Thymus (tissue), 11 donors: ENCODE measurements at regions not wholly inside any gene's neighbourhood (a gene's known extent, or its start where the extent isn't known, plus 50 kb on each side); places are given as distances from the start of the nearest gene placed in this dataset.

Experiments
- DNase-seq, 9 donors: peaks; one replicate each; pipeline ENCODE4 v3.0.0-alpha.2; 2013; ENCODE audit warnings: low spot score in 9 of 9, low read depth in 6 of 9, missing footprints in 1 of 9
- H3K27ac ChIP-seq, 2 donors: one replicate each; pipeline ENCODE4 v1.5.1; 2013; ENCODE audit warnings: control low read depth in 1 of 2, low read depth in 1 of 2, low read length in 1 of 2, mild to moderate bottlenecking in 1 of 2, moderate library complexity in 1 of 2
- H3K27me3 ChIP-seq, 2 donors: one replicate each; pipeline ENCODE4 v1.5.1; 2013; ENCODE audit warnings: low read length in 1 of 2; ENCODE audit not compliant: control insufficient read depth in 2 of 2, insufficient read depth in 1 of 2
- H3K36me3 ChIP-seq, 2 donors: one replicate each; pipeline ENCODE4 v1.5.1; 2013; ENCODE audit warnings: low read length in 1 of 2, mild to moderate bottlenecking in 1 of 2, moderate library complexity in 1 of 2; ENCODE audit not compliant: control insufficient read depth in 2 of 2, insufficient read depth in 2 of 2
- H3K4me1 ChIP-seq, 2 donors: one replicate each; pipeline ENCODE4 v1.5.1; 2013; ENCODE audit warnings: low read length in 2 of 2; ENCODE audit not compliant: control insufficient read depth in 2 of 2, insufficient read depth in 2 of 2
- H3K4me3 ChIP-seq, 2 donors: one replicate each; pipeline ENCODE4 v1.5.1; 2013; ENCODE audit warnings: low read length in 2 of 2, control low read depth in 1 of 2, mild to moderate bottlenecking in 1 of 2
- H3K9me3 ChIP-seq, 2 donors: one replicate each; pipeline ENCODE4 v1.5.1; 2013; ENCODE audit warnings: low read length in 1 of 2, mild to moderate bottlenecking in 1 of 2; ENCODE audit not compliant: control insufficient read depth in 2 of 2, insufficient read depth in 1 of 2
- WGBS: extraction: QIAGEN DNeasy Blood & Tissue Kit; methylation state at CpG from one replicate; pipeline ENCODE4 v1.1.7; 2013; 5-methylcytosine and 5-hydroxymethylcytosine counted together
- donor health status: healthy.

DNA sequence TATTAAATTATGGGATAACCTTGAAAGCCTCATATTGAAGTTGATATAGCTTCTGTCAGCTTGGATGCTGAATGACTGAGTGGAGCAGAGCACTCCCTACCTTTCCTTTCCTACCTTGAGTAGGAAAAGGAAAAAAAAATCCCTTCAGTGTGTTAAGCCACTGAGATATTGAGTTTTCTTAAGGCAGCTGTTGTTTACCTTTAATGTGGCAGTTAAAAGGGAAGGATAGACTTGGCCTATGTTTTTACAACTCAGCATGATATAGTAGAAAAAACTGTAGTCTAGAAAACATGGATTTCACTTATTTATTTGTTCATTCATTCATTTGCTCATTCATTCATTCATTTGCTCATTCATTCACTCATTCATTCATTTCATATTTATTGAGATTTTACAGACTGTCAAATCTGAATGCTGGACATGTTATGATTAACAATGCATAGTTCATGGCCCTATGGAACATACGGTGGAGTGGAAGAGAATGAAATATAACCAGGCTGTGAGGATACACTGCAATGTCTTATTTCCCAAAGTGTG, 131.5 kb upstream of the MAN1A1 start:
- WGBS = 96% methylated on average over 1 of the region's 1 CpG
- Histone ChIP-seq H3K4me3 (no peak overlapping the region), H3K9me3 (no peaks in the 10 kb centered on the region), H3K27ac (no peak overlapping the region), H3K27me3 (no peaks in the 10 kb centered on the region), H3K4me1 (no peaks in the 10 kb centered on the region), H3K36me3 (no peaks in the 10 kb centered on the region)
- DNase-seq = no peak

DNA sequence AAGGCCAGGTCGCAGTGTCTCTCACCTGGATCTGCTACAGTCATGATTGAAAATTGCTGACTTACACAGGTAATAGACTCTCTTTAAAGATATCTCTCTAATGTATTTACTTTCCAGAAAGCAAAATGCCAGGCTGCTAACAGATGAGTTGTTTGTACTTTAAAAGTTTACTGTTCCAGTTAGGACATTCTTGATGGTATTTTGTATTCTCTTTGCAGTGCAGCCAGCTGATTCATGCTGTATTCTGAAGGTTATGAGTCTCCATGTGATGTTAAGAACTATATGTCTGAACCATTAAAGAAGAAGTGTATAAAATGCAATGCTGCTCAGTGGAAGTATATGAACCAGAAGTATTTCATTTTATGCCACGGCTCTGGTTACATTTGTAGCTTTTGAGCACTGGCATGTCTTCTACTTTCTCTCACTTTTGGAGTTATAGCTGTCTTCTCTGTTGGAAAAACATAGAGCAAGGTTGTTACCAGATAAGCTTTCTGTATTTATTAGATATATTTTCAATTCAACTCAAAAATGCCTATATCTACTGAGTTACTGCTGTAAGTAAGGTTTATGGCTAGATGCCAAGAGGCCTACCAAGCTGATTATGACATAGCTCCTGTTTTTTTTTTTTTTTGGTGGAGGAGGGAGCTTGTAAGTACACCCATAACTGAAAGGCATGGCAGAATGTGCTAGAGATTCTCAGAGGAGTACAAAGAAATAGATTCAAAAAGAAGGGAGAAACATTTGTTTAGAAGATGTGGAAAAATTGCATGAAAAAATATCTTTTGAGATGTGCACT, 130.5 kb upstream of the MAN1A1 start:
- Histone ChIP-seq H3K9me3 (no peaks in the 10 kb centered on the region), H3K4me1 (no peaks in the 10 kb centered on the region), H3K36me3 (no peaks in the 10 kb centered on the region), H3K27me3 (no peaks in the 10 kb centered on the region), H3K4me3 (no peak overlapping the region), H3K27ac (no peak overlapping the region)
- WGBS = 97% methylated on average over 2 of the region's 2 CpGs
- no peak for DNase-seq

- Histone ChIP-seq H3K9me3 (no peaks in the 10 kb centered on the region), H3K36me3 (no peaks in the 10 kb centered on the region), H3K4me1 (no peaks in the 10 kb centered on the region), H3K4me3 (no peak overlapping the region), H3K27me3 (no peaks in the 10 kb centered on the region), H3K27ac (no peak overlapping the region)
- no peak for DNase-seq
- WGBS = 76% methylated on average over 4 of the region's 4 CpGs
Measured at GRCh38 chr6:119476554-119476953, 127.0 kb upstream of the MAN1A1 start.

- Histone ChIP-seq H3K36me3 (no peaks in the 10 kb centered on the region), H3K27ac (no peak overlapping the region), H3K9me3 (no peaks in the 10 kb centered on the region), H3K27me3 (no peaks in the 10 kb centered on the region), H3K4me1 (no peaks in the 10 kb centered on the region), H3K4me3 (no peak overlapping the region)
- WGBS = 69% methylated on average over 2 of the region's 2 CpGs
- DNase-seq = no peak
Measured at GRCh38 chr6:119476024-119476423, 126.5 kb upstream of the MAN1A1 start.

- no peaks in the 10 kb centered on the region for H3K27me3 ChIP-seq
- no peaks in the 10 kb centered on the region for H3K9me3 ChIP-seq
- H3K4me3 ChIP-seq = no peak overlapping the region
- H3K36me3 ChIP-seq = no peaks in the 10 kb centered on the region
- no peak for DNase-seq
- no peak overlapping the region for H3K27ac ChIP-seq
- H3K4me1 ChIP-seq = no peaks in the 10 kb centered on the region
- WGBS = 49% methylated on average over 3 of the region's 3 CpGs
Measured at GRCh38 chr6:119470893-119471542, 121.5 kb upstream of the MAN1A1 start.

GRCh38 chr6:119467488-119468081, 118.0 kb upstream of the MAN1A1 start:
- peaks cover 0 to 4% of the 10 kb centered on the region in 2 donors for H3K4me1 ChIP-seq
- H3K27ac ChIP-seq = no peak overlapping the region
- no peaks in the 10 kb centered on the region for H3K9me3 ChIP-seq
- WGBS = 78% methylated on average over 2 of the region's 2 CpGs
- no peak overlapping the region for H3K4me3 ChIP-seq
- H3K27me3 ChIP-seq = no peaks in the 10 kb centered on the region
- no peak for DNase-seq
- H3K36me3 ChIP-seq = no peaks in the 10 kb centered on the region

DNA sequence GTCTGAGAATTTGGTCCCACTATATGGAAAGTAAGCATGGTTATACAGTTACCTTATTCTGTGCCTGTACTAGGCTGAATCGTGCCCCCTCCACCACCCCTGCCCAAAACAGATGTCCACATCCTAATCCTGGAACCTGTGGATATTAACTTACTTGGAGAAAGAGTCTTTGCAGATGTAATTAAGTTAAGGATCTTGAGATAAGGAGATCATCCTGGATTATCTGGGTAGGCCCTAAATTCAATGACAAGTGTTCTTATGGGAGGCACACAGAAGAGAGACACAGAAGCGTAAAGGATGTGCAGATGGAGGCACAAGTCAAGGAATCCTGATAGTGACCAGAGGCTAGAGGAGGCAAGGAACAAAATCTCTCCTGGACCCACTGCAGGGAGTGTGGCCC, 116.7 kb upstream of the MAN1A1 start:
- Histone ChIP-seq H3K4me1 (peaks cover 0 to 4% of the 10 kb centered on the region in 2 donors), H3K36me3 (no peaks in the 10 kb centered on the region), H3K27ac (no peak overlapping the region), H3K27me3 (no peaks in the 10 kb centered on the region), H3K4me3 (no peak overlapping the region), H3K9me3 (no peaks in the 10 kb centered on the region)
- DNase-seq = no peak
- WGBS = 97% methylated on average over 2 of the region's 2 CpGs

DNA sequence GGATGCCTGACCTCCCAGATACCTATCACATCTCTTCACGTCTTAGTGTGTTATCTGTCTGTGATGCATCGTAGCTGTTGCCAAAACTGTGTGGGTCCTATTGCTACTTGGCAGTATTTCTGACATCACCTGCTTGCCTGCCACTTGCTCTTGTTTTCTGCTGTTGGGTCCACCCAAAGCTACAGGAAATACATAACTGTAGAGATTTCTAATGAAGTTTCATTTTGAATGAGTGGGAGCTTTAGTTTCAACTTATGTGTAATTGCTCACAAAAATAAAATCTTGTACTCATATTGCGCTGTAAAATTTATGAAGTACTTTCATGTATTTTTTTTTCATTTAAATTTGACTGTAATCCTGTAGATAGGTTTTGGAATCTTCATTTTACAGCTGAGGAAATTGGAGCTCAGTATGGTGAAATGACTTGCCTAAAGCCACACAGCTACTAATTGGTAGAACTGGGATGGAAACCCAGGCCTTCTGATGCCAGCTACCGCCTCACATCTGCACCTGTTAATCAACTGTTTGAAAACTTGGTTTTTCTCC, 113.6 kb upstream of the MAN1A1 start:
- Histone ChIP-seq H3K4me3 (no peak overlapping the region), H3K9me3 (no peaks in the 10 kb centered on the region), H3K36me3 (no peaks in the 10 kb centered on the region), H3K27me3 (no peaks in the 10 kb centered on the region), H3K4me1 (peaks cover 0 to 4% of the 10 kb centered on the region in 2 donors), H3K27ac (peak overlapping the region; percentile 1 to 39)
- DNase-seq = peak in 1 of 9 donors; percentile 33
- 74% methylated on average over 4 of the region's 4 CpGs for WGBS

DNA sequence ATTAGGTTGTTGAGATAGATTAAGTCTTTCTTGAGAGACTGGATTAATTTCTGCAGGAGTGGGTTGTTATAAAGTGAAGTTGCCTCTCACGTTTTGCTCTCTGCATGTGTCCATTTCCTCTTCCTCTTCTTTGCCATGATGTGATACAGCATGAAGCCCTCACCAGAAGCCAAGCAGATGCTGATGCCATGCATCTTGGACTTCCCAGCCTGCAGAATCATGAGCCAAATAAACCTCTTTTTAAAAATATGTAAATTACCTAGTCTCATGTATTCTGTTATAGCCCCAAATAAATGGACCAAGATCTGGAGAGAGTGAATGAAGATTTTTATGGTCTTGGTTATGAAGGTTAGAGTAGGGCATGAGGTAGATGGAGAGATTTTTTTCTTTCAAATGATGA, 111.6 kb upstream of the MAN1A1 start:
- no peaks in the 10 kb centered on the region for H3K9me3 ChIP-seq
- peaks cover 0 to 4% of the 10 kb centered on the region in 2 donors for H3K4me1 ChIP-seq
- no peak for DNase-seq
- WGBS = 90% methylated on average over 1 of the region's 1 CpG
- H3K36me3 ChIP-seq = no peaks in the 10 kb centered on the region
- H3K4me3 ChIP-seq = no peak overlapping the region
- H3K27me3 ChIP-seq = no peaks in the 10 kb centered on the region
- H3K27ac ChIP-seq = no peak overlapping the region
